EH (cell line): ENCODE measurements at regions not wholly inside any gene's neighbourhood (a gene's known extent, or its start where the extent isn't known, plus 50 kb on each side); places are given as distances from the start of the nearest gene placed in this dataset.
"Not testable (repeated sequence)": the region's sequence is repeated elsewhere in the genome, so short reads cannot be mapped to it uniquely, and the experiment has no call there.

ENCODE experiments used
- DNase-seq: peaks from one replicate; pipeline ENCODE4 v3.0.0-alpha.2; 2015; ENCODE audit warnings: low read depth

DNA sequence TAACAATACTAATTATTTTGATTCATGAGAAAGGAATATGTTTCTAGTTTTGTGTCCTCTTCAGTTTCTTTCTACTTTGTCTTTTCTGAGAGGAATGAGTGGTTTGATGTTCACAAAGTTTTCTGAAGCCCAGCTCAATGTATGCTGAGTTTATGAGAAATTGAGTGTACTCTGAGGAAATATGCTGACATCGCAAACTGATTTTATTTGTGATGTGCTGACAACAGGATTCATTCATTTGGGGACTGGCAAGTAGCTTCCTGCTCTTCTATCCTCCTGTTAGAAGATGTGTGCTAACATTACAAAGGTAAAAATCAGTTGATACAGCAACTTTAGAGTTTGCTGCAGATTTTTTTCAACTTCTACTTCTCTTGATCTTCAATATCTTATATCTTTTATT lies 403.2 kb upstream of the CDH19 start:
- no peak for DNase-seq

DNA sequence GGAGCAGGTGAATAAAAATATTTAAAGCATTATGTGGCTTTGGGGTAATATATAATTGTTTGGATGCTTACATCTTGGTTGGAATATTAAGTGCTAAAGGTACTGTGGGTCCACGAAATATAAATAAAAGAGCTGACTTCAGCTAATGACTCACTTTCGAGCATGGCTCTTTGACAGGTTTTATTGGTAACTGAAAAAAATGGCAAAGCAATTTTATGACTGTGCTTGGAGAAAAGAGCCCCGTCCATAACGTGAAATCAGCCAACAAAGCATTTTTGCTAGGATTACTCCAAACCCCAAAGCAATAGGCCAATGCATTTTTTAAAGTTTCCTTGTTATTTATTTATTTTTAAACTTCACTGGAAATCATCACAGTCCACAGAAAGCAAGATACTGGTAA lies 397.2 kb upstream of the CDH19 start:
- DNase-seq, result no peak

DNA sequence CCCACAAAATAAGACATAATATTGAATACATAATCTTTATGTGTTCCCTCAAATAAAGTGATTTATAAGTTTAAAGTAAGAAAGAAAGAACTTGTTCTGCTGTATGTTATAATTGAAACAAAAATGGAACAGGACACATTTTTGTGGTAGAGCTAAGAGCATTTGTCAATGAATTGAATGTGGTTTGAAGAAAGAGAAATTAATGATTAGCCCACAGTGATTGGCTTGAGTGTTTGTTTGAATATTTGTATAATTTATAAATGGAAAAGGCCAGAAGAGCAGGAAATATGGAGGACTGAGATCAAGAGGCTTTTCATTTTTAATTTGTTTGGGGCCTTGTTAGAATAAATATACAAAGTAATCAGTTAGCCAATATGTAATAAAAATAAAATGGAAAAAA lies 395.1 kb upstream of the CDH19 start:
- DNase-seq, result no peak

DNA sequence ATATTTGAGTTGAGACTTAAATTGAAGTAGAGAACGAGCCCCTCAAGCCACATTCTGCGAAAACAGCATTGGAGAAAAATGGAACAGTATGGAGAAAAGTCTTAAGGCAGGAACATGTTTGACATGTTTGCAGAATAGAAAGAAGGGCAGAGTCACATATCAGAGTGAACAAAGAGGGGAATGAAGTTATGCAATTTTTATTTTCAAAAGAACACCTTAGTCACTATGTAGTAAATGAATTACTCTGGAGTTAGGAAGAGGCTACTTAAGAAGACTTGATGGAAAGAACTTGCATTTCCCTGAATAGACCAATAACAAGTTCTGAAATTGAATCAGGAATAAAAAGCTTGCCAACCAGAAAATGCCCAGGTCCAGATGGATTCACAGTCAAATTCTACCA lies 391.4 kb upstream of the CDH19 start:
- DNase-seq, result no peak

DNA sequence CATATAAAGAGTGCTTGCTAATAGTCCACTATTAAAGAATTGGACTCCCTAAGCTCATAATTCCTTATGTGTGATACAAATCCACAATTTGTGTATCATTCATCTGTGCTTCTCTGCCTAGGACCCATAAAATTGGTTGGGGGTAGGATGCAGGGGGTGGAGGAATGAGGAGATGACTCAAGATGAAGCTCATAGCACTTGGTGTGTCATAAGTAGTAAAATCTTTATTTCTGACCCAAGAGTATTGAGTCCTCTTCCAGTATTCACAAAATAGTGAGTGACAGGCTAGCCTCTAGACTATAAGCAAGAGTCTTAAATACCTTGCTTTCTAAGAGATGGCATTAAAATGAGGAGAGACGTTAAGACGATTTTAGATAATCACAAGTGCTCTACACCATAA lies 390.9 kb upstream of the CDH19 start:
- DNase-seq, result no peak

DNA sequence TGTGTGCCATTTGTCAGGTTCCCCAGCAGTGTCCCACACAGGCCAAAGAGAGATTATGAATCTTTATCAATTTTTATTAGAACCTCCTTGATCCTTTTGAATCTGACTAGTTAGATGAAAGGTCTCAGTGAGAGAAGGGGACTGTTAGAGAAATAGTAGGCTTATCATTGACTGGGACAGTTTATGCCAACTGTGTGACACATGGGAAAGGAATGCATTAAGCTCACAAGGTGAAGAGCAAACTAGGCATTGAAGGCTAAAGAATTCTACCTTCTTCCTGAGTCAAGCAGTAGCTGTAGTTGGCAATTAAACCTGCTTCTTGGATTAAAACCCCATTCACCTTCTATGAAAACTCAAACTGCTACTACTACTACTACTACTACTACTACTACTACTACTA lies 389.6 kb upstream of the CDH19 start:
- no peak for DNase-seq

DNA sequence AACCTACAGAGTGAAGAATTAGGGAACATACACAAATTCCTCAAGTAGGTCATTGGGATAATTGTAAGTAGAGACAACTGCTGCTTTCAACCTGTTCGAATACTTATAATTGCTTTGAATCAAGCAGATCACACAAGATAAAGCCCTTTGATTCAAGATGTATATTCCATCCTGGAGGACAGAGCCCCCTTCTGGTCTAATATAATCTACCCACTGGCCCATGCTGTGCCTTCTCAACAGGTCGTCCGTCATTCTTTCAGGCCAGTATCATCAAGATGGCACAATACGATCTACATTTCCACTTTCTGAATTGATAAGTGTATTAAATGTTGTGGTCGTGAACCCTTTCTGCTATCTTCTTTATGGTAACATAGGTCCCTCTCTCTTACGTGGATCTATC lies 387.0 kb upstream of the CDH19 start:
- no peak for DNase-seq

DNA sequence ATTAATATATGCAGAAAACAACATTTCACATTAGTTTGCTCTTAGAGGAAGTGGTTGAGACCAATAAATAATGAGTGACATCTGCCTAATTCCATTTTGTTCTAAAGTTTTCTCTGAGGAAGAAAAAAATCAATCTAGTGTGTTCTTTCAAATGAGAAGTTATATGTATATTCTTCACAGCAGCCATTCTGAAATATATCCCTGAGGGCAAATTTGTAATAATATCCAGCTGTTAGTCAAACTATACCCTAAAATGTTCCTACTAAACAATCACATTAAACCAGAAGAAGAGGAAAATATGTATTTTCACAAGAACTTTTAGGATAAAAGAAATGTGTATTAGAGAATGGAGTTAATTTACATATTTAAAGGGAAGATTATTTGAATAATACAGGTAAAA lies 375.1 kb upstream of the CDH19 start:
- DNase-seq, result no peak

DNA sequence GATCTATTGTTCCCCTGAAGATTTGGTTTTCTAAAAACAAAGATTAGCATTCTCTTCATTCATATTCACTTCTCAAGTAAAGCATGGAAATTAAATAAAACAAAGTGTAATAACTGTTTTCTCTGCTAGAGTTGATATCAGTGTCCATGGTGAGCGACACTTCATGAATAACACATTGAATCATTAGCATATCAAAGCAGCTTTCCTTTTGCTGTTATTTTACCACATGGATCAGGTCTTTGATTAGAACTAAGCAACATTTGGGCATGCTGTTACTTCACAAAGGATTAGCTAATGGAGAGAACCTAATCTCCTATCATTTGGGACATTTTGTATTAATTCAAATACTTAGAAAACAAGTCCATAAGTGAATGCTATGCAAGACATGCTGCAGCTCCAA lies 368.8 kb upstream of the CDH19 start:
- DNase-seq, result no peak

DNA sequence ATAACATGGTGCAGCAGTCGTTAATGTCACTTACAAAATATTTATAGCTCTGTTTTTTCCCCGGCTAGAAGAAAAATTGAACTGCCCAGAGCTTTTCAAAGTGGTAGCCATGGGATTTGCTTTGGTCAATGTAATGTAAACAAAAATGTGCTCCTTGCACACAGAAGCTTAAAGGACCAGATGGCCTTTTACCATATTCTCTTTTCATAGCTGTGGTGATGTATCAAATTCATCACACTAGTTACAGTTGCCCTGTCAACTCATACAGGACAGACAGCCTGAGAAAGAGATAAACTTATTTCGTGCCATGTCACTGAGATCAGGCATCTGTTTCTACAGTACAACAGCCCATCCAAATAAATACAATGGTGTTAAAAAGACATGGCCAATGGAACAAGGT lies 368.1 kb upstream of the CDH19 start:
- no peak for DNase-seq

DNA sequence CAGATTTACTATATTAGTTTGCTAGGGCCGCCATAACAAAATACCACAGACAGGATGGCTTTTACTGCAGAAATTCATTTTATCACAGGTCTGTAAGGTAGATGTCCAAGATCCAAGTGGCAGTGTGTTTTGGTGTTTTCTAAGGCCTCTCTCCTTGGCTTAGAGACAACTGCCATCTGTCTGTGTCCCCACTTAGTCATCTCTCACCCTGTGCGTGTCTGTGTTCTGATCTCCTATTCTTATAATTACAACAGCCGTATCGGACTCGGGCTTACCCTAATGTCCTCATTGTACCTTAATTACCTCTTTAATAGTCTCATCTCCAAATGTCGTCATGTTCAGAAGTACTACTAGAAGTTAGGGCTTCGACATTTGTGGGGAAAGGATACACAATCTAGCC lies 362.3 kb upstream of the CDH19 start:
- DNase-seq, result no peak

DNA sequence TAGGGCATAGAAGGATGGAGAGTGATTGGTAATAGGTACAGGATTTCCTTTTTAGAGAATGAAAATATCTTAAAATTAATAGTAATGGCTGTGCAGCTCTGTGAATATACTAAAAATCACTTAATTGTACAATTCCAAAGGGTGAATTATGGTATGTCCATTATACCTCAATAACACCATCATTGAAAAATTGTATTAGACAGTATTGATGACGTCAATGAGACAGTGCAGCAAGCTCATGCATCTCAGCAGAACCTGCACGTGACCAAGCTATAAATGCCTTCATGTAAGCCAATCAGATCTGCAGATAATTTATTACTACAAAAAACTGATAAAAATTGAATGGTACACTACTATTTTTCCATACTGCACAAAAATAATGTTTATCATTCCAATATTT lies 354.4 kb upstream of the CDH19 start:
- no peak for DNase-seq

DNA sequence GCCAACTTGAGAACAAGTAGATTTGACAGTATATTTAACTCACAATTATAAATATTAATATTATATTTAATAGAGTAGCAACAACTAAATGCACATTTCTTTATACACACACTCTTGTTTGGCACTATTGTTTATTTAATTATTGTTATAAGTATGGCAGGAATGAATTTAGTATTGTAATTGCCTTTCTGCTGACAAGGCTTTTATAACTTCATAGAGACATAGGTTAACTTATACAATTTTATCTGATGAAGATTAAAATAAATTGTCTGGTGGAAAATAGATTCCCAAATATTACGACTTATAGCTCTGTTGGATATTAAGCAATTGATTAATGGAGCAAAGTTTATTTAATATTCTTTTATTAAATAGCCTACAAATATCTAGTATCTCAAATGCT lies 347.9 kb upstream of the CDH19 start:
- no peak for DNase-seq

DNA sequence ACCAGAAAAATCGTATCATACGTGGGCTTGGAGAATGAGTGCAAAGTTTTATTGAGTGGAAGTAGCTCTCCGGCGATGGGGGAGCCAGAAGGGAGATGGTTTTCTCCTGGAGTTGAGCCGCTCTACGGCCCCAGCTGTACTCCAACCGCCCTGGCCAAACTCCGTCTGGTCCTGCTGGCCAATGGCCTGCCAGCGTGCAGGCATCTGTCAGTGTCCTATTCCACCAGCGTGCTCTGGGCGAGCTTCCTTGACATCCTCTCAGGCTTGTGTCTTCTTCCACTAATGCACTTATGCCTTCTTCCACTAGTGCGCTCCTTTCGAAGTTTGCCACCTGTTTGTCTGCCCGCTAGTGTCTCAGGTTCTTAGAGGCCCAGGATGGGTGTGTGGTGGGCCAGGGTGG lies 345.5 kb upstream of the CDH19 start:
- DNase-seq, result no peak

DNA sequence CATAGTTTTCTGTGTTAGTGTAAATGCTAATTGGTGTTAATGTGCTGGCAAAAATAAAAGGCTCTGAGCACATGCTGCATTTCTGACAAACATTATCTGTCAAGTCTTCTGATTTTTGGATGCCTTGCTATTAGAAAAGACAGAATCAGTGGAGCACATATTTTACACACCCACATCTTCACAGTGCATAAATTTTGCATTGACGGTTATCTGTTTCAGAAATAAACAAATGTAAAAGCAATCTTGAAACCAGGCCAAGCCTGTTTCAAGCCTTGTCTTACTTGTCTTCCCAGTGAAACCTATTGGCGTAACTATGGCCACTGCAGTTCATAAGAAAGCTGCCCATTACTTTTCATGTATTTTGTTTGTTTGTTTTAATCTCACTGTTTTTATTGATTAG lies 333.7 kb upstream of the CDH19 start:
- DNase-seq, result no peak

DNA sequence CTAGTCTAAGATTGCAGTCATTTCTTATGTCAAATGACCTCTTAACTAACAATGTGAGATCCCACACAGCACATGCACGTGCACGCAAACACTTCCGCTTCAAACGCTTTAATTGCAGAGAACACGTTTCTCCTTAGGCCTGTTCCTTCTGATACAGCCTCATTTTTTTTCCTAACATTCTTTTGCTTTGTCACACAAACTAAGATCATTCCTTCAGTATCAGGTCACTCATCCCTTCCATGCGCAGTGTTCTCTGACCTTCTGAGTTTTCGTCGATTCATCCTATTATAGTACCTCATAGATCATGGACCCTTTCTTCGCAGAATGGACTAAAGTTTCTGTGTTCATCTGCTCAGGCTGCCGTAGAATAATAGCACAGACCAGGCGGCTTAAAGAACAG lies 327.1 kb upstream of the CDH19 start:
- DNase-seq, result no peak

DNA sequence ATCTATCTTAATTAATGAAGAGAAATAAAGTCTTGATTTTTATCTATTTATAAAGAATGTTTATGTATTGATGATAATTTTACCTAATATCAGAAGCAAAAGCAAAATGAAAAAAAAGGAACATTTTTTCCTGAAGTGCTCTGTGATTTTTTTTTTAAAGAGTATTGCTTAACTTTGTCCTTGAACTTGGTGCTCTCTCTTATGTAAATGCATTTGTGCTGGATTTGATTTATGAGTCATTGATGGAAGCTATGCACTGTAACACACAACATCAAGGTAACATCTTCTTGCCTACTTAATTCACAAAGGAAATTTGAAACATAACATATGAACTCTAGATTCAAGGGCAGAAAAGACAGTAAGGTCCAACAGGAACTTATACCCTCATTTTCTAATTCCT lies 312.9 kb upstream of the CDH19 start:
- DNase-seq, result no peak

DNA sequence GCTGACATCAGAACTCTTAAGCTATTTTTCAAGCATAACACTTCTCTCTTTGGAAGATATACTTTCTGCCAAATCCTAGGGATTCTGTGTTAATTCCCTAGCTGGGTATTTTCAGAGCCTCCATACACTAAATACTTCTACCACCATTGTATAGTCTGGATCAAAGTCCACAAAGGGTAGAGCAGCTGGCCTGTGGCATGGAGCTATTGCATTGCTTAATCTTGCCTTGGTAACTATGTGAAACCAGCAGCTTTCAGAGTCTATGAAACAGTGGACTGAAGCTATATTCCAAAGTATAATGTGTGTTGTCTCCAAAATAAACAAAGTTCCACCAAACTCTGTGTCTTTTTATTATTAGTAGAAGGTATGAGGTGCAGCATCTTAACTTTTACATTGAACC lies 296.9 kb upstream of the CDH19 start:
- DNase-seq, result no peak

DNA sequence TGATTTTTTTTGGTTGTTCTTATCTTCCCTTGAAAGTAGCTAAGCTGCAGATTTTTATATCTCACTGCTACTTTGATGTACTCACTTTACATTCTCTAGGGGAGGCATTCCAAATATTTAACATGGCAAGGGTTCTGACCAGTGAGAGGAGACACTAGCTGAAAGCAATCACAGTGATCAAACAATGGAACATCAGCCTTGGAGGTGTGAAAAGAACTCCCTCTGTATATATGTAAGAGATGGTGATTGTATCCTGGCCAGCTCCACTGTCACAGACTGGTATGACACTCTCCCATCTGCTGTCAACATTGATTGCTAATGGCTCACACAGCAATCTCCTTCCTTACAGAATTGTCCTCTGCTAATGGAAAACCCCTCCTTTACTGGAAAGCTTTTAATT lies 291.7 kb upstream of the CDH19 start:
- DNase-seq, result no peak

DNA sequence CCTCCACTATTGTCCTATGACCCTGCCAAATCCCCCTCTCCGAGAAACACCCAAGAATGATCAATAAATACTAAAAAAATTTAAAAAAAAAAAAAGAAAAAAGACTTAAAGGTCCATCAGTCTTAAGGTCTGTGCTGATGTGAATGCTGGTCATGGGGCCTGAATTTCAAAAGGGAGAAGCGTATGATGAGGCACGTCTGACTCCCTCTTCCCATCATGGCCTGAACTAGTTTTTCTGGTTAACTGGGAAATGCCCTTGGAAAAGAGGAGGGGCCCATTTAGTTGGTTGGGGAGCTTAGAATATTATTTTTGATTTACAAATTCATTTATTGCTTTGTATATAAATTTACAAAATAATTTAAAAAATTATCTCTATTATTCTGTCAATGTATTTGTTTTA lies 291.0 kb upstream of the CDH19 start:
- DNase-seq, result no peak

DNA sequence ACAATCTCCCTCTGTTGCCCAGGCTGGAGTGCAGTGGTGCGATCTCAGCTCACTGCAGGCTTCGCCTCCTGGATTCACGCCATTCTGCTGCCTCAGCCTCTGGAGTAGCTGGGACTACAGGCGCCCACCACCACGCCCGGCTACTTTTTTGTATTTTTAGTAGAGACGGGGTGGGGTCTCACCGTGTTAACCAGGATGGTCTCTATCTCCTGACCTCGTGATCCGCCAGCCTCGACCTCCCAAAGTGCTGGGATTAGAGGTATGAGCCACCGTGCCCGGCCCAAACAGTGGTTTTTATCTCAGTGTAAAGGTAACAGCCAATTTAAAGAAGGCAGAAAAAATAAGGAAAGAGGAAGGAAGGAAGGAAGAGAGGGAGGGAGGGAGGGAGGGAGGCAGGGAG lies 288.5 kb upstream of the CDH19 start:
- not testable (repeated sequence) for DNase-seq

DNA sequence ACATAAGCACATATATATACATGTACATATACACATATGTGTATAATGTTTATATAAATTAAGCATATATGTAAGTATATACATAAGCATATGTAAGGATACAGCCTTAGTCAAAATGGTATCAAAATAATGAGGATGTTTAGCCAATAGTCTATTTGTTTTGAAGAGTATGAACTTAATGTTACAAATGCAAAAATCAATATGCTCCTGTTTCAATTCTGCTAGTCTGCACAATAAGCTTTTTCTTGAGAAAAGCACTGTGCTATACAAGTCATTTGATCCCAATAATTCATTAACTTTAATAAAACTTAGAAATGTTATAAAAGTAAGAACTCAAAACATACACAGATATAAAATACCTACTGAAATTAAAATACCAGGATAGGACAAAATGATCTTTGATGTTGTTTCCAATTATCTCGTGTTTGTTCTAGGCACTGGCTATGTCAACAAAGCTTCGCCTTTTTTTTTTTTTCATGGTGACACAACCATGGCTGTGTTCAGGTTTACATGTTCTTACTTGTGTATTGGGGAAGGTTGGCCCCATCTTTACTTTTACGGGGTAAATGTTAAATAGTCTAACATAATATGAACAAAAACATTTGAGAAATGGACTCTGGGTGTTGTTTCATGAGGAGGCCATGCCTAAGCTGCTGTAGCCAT lies 271.1 kb upstream of the CDH19 start:
- no peak for DNase-seq

DNA sequence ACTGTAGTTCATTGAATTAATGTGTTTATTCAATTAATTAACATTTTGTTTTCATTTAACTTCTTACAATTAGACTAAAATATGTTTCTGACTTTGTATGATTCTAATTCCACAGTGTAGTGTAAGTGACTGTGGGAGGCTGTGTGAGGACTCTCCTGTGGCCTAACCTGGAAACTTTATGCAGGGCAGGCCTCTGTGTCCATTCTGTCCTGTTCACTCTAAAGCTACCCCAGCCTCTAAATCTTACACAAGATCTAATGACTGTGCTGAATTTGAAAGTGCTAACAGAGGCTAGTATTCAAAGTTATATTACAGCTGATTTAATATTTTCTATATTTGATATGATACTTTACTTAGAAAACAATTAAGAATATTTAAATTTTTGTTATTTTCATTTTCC lies 270.5 kb upstream of the CDH19 start:
- no peak for DNase-seq

DNA sequence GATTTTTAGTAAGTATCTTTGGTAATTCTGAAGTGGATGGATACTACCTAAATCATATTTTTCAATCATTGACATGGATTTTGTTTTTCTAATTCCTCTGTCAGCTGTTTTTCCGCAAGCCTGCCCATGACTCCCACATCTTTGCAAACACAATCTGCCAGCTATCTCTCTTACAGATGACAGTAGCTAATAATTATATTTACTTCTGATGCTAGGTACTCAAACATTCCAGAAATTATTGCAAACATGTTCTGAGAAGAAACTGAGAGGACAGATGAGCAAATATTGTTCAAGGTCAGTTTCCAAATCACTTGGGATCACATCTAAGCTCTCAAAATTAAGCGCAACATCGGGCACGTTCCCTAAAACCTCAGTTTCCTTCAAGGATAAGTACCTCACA lies 270.0 kb upstream of the CDH19 start:
- DNase-seq, result no peak

DNA sequence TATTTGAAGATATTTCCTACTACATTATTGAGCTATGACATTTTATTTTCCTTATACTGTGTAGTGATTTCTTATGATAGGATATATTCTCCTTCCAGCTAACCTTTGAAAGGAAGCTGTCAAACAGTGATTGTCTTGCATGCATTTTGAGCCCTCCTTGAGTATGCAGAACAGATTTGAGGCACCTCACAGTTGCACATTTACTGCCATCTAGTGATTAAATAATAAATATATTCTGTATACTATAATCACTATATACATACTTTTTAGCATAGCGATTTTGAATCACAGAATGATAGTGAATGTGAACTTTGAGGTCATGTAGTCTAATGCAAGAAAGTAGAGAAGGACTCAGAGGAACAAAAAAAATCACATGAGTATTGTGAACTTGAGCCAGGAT lies 268.4 kb upstream of the CDH19 start:
- DNase-seq, result no peak
